AG10803 (cell line): ENCODE measurements at regions not wholly inside any gene's neighbourhood (a gene's known extent, or its start where the extent isn't known, plus 50 kb on each side); places are given as distances from the start of the nearest gene placed in this dataset.

ENCODE experiments used
- DNase-seq: peaks from one replicate; pipeline ENCODE4 v3.0.0; 2010; ENCODE audit warnings: low read depth
- H3K4me3 ChIP-seq: 2 replicates; pipeline ENCODE4 v1.5.1; 2011; ENCODE audit warnings: mild to moderate bottlenecking, low read length, control low read depth
- TF ChIP-seq, protein P1 (sequence below): conservative IDR thresholded peaks from 2 replicates; pipeline ENCODE4 v1.5.1; 2011; ENCODE audit warnings: mild to moderate bottlenecking, low read length, control low read depth, inconsistent platforms

DNA sequence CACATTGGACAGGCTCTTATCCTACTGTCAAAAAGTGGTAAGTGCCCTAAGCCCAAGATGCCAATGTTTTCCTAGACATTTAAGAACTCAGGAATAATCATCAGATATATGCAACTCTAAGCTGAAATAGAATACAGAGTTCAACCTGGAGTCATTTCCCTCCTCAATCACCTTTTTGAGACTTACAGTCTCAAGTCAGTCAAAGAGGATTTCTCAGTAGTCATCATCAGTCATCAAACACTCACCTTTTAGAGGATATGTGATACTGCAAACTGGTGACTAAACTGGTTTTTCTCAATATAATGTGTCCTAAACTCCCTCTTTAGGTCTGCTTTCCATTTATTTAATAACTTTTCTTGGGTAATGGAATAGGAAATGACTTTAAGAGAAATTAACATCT lies 145.3 kb upstream of the ADAMTS5 start:
- no peak overlapping the region for H3K4me3 ChIP-seq
- no peak for DNase-seq
- TF ChIP-seq, protein P1, sequence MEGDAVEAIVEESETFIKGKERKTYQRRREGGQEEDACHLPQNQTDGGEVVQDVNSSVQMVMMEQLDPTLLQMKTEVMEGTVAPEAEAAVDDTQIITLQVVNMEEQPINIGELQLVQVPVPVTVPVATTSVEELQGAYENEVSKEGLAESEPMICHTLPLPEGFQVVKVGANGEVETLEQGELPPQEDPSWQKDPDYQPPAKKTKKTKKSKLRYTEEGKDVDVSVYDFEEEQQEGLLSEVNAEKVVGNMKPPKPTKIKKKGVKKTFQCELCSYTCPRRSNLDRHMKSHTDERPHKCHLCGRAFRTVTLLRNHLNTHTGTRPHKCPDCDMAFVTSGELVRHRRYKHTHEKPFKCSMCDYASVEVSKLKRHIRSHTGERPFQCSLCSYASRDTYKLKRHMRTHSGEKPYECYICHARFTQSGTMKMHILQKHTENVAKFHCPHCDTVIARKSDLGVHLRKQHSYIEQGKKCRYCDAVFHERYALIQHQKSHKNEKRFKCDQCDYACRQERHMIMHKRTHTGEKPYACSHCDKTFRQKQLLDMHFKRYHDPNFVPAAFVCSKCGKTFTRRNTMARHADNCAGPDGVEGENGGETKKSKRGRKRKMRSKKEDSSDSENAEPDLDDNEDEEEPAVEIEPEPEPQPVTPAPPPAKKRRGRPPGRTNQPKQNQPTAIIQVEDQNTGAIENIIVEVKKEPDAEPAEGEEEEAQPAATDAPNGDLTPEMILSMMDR, result no peak

DNA sequence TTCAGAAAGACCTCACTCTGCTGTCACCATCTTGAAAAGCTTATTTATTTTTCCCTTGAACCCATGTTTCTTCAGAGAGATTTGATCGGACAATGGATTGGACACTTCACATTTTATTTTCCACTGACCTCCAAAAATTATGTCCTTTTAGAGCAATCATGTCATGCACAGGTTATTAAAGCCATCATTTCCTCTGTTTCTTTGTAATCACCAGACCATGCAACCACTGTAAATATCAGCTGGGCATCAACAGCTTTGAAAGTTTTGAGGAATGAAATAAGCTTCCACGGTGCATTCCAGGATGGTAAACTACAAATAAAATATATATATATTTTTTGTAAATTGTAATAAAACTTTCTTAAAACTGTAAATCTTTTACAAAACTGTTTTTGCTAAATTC lies 144.1 kb upstream of the ADAMTS5 start:
- DNase-seq, result no peak
- TF ChIP-seq, protein P1, result no peak
- H3K4me3 ChIP-seq, result no peak overlapping the region

DNA sequence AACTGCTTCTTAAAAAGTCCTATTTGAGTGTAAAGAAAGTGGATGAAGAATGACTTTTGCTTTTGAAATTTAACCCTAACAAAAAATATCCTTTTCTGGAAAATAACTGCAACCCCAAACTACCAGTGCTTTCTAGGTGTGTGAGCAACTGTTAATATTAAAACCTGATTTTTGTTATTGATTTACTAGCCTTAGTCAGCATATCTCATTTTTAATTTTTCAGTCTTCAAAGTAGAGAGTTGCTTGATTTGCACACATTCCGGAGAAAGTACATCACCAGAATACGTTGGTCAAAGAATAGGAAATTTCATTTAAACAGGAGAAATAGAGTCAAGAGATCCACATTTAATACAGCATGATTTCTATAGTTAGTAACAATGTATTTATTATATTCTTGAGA lies 141.8 kb upstream of the ADAMTS5 start:
- DNase-seq, result no peak
- TF ChIP-seq, protein P1, result no peak

DNA sequence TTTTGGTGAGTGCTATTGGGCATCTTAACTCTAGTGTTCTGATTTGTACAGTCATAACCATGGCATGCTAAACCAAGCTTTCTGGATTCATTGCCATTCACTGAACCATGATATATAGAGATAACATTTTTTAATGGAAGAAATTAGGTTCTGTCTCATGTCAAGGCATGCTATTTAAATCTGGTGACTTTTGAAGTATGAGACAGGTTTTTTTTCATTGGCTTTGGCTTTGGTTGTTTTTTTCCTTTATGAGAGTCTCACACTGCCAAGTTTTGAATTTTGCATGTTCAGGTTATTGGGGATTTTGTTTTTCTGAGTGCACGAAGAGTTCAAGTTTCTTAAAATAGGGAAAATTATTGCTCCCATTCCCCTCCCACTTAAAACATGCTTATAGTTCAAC lies 141.3 kb upstream of the ADAMTS5 start:
- peak; percentile 20 for DNase-seq
- H3K4me3 ChIP-seq, result no peak overlapping the region
- TF ChIP-seq, protein P1, result no peak

More for the DNA sequence above, 141.8 kb upstream of the ADAMTS5 start:
- no peak overlapping the region for H3K4me3 ChIP-seq

DNA sequence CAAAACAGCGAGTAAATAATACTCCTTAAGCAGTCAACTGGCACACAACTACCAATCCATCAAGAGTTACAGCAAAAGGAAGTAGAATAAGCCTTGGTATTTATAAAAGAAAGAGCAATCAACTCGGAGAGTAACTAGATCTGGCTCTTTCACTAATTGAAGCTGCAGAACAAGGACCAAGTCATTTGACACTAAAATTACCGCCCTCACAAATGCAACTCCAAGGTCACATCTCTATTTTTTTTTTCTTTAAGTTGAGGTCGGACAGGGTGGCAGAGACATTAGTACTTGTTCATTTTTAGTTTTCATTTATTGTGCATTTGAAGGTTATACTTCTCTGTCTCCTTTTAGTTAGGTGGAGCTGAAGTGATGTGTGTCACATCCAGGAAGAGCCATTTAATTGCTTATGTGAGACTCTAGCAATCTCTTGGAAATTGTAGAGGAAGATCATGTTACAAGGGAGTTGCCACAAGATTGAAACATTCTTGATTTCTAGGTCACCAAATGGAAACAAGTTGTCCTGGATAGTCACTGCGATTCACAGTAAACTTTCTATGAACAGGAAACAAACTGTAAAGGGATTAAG lies 138.1 kb upstream of the ADAMTS5 start:
- peak; percentile 45 for DNase-seq

DNA sequence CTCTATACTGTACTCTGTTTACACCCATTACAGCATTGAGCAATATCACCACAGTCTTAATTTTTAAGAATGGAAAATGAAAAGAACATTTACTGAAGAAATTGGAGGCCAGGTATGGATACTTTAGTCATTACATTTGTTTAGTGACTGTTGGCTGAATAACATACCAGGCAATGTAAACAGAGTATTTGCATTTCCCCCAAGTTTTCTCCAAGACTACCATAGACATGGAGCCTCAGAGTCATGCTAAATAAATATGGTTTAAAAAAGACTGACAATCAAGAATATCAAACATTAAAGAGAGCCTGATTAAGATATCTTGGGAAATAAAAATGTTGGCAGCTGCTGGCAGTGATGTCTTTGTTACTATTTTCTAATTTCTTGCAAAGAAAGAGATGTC lies 136.9 kb upstream of the ADAMTS5 start:
- no peak overlapping the region for H3K4me3 ChIP-seq
- TF ChIP-seq, protein P1, result no peak
- no peak for DNase-seq

More for the DNA sequence above, 138.1 kb upstream of the ADAMTS5 start:
- no peak overlapping the region for H3K4me3 ChIP-seq
- TF ChIP-seq, protein P1, result no peak

DNA sequence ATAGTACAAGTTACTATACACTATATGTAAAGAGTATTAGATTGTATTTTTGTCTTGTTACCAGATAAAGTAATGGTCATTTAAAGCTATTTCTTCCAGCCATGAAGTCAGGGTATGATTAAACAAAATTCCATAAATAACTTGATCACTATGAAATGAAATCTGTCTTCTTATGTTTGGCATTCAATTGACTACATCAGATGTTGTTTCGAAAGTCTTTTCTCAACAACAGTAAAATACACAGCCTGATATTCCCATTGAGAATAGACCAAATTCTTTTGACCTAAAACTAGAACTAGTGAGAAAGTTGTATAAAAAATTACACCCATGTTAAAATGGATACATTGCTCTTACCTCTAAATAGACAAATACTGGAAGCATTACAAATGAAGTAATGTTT lies 134.6 kb upstream of the ADAMTS5 start:
- TF ChIP-seq, protein P1, result no peak
- DNase-seq, result peak; percentile 58
- no peak overlapping the region for H3K4me3 ChIP-seq
